ACC112 (cell line): ENCODE measurements at regions not wholly inside any gene's neighbourhood (a gene's known extent, or its start where the extent isn't known, plus 50 kb on each side); places are given as distances from the start of the nearest gene placed in this dataset.

ENCODE experiments used
- H2AFZ ChIP-seq: fragments of 200-600 bp; sonication (generic); one replicate; pipeline ENCODE4 v1.6.0; 2017; ENCODE audit warnings: antibody characterized with exemption, low read length; ENCODE audit not compliant: unreplicated experiment
- H3K27ac ChIP-seq: fragments of 200-600 bp; sonication (generic); 2 replicates; pipeline ENCODE4 v1.5.1; 2014; ENCODE audit warnings: low read depth, mild to moderate bottlenecking, antibody characterized with exemption, low read length, moderate library complexity
- H3K27me3 ChIP-seq: fragments of 200-600 bp; sonication (generic); 2 replicates; pipeline ENCODE4 v1.6.1; 2014; ENCODE audit warnings: mild to moderate bottlenecking, antibody characterized with exemption, low read length, moderate library complexity, mixed read lengths; ENCODE audit not compliant: insufficient read depth
- H3K36me3 ChIP-seq: fragments of 200-600 bp; sonication (generic); 2 replicates; pipeline ENCODE4 v1.6.1; 2016; ENCODE audit warnings: mild to moderate bottlenecking, antibody characterized with exemption, low read length, moderate library complexity, mixed read lengths; ENCODE audit not compliant: insufficient read depth
- H3K4me1 ChIP-seq: fragments of 200-600 bp; sonication (generic); one replicate; pipeline ENCODE4 v1.6.1; 2016; ENCODE audit warnings: low read length, mixed read lengths; ENCODE audit not compliant: insufficient read depth, unreplicated experiment, control insufficient read depth
- H3K4me3 ChIP-seq: fragments of 200-600 bp; sonication (generic); 2 replicates; pipeline ENCODE4 v1.5.1; 2014; ENCODE audit warnings: mild to moderate bottlenecking, low read depth, low read length
- H3K79me2 ChIP-seq: fragments of 200-600 bp; sonication (generic); one replicate; pipeline ENCODE4 v1.6.0; 2016; ENCODE audit warnings: low read length; ENCODE audit not compliant: control insufficient read depth, unreplicated experiment, insufficient read depth

DNA sequence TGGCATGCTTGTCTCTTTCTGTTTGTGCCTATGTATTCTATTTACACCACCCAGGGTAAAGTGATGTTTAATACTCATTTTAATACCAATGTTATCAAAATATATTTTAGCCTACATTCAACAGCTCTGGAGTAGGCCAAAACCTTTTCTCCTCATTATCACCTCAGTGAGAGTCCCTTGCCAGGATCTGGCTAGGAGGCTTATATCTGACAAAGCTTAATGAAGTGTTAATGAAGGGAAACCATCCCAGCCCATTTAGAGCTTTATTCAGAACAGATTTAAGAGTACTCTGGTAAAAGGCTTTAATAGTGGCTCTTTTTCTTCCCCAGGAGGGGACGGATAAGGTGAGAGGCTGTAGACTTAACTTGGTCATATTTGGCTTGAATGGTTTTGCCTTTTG, 137.6 kb downstream of the GRIN2B start:
- no peak overlapping the region for H3K4me3 ChIP-seq
- H3K27me3 ChIP-seq = no peaks in the 10 kb centered on the region
- no peaks in the 10 kb centered on the region for H3K79me2 ChIP-seq
- H3K36me3 ChIP-seq = no peaks in the 10 kb centered on the region
- H3K27ac ChIP-seq = no peak overlapping the region
- H2AFZ ChIP-seq = no peak overlapping the region
- H3K4me1 ChIP-seq = no peaks in the 10 kb centered on the region

DNA sequence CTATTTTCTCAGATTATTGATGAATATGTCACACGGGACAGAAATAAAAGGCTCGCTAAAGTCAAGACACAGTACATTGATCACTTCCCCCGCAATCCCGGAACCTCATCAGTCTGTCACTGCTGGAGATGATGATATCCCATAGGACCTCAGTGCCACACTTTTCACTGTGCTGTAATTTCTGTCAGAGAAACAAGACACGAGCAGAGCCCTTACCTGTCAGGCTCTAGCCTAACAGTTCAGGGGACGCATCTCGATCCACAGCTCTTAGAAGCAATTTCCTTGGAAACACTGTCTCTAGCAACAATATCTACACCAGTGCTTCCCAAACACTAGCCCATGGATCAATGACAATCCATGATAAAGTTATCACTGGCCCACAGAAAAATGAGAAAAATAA, 140.0 kb downstream of the GRIN2B start:
- Histone ChIP-seq H3K4me1 (no peaks in the 10 kb centered on the region), H2AFZ (no peak overlapping the region), H3K27ac (no peak overlapping the region), H3K27me3 (no peaks in the 10 kb centered on the region), H3K79me2 (no peaks in the 10 kb centered on the region), H3K36me3 (no peaks in the 10 kb centered on the region), H3K4me3 (no peak overlapping the region)

DNA sequence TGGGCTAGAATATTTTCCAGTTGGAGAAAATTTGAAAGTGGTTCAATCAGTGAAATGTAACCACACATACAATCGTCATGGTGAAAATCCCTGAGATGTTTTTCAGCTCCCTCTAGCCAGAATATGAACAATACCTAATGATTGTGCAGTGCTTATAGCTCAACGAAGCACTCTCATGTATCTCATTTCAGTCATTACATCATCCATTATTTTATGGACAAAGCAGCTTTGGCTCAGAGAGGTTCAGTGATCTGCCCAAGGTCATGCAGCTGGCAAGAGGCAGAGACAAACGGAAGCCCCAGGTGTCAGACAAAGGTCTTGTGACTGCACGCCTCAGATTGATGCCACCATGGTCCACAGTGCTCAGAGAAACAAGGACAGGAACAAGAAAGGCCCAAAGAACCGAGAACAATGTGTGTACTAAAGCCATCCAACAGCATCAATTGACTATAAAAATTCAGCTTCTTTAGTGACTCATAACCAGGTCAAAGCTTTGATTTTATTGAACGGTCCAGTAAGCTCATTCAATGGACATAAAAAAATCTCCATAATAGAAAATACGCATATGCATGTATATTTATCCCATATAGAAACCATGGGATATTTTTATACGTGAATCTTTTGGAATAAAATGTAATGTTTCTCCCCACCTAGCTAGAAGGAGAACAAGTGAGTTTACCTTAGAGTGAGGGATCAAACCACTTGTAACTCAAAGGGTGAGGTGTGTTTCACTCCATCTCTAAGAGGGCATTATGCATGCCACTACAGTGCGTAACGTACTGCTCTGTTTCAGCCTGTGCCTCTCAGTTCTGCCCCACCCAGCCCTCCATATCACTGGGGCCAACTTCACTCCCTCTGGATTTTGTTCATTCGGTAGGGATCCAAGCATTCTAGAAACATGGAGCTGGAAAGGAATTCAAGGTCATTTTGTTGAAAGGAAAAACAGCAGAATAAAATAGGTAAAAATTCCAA, 141.8 kb downstream of the GRIN2B start:
- H3K27me3 ChIP-seq = no peaks in the 10 kb centered on the region
- no peak overlapping the region for H3K4me3 ChIP-seq
- no peaks in the 10 kb centered on the region for H3K79me2 ChIP-seq
- H3K4me1 ChIP-seq = no peaks in the 10 kb centered on the region
- H3K27ac ChIP-seq = no peak overlapping the region
- H3K36me3 ChIP-seq = no peaks in the 10 kb centered on the region
- no peak overlapping the region for H2AFZ ChIP-seq

DNA sequence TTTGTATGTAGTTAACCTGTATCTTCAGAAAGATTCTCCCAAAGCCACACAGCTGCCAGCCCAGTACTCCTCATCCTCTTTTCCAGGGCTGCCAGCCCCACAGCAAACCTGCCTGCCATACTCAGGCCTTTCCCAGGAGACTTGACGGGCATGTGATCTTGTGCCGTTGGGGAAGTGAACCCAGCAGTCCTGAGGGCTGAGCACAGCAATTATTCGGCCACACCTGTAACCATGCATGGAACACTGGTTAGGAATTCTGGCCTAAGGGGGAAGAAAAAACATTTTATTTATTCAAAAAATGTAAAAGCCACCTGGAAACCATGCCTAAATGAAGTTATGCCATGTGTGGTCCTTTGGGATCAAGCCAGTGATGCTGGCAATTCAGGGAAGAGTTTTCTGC, 145.3 kb downstream of the GRIN2B start:
- Histone ChIP-seq H3K4me1 (no peaks in the 10 kb centered on the region), H3K36me3 (no peaks in the 10 kb centered on the region), H3K27me3 (no peaks in the 10 kb centered on the region), H3K79me2 (no peaks in the 10 kb centered on the region), H3K4me3 (no peak overlapping the region), H3K27ac (no peak overlapping the region), H2AFZ (no peak overlapping the region)

- Histone ChIP-seq H3K4me3 (no peak overlapping the region), H3K27ac (no peak overlapping the region), H3K4me1 (no peaks in the 10 kb centered on the region)
These were observed 145.8 kb downstream of the GRIN2B start for GRCh38 chr12:13835652-13836051.

DNA sequence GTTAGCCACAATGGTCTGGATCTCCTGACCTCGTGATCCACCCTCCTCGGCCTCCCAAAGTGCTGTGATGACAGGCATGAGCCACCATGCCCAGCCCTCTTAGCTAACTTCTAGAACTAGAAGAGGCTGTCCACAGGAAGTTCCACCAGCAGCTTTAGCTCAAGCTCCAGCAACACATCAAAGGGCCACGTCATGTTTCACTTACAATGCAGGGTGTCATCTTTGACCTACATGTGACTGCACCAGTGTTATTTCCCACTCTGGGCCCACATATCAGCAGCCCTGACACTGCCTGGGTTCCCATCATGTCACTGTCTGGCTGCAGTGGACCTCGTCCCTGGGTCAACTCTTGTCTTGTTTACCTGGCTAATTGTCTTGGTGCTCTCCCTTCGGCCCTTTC, 147.2 kb downstream of the GRIN2B start:
- H3K36me3 ChIP-seq = no peaks in the 10 kb centered on the region
- no peaks in the 10 kb centered on the region for H3K79me2 ChIP-seq

More at GRCh38 chr12:13835652-13836051, 145.8 kb downstream of the GRIN2B start:
- Histone ChIP-seq H3K27me3 (no peaks in the 10 kb centered on the region), H3K36me3 (no peaks in the 10 kb centered on the region), H2AFZ (no peak overlapping the region), H3K79me2 (no peaks in the 10 kb centered on the region)

GRCh38 chr12:13817131-13817530, 164.3 kb downstream of the GRIN2B start:
- Histone ChIP-seq H3K4me3 (no peak overlapping the region), H2AFZ (no peak overlapping the region), H3K27ac (no peak overlapping the region), H3K4me1 (no peaks in the 10 kb centered on the region), H3K27me3 (no peaks in the 10 kb centered on the region), H3K36me3 (no peaks in the 10 kb centered on the region), H3K79me2 (no peaks in the 10 kb centered on the region)

More for the DNA sequence above, 147.2 kb downstream of the GRIN2B start:
- H2AFZ ChIP-seq = no peak overlapping the region
- no peak overlapping the region for H3K27ac ChIP-seq
- H3K4me1 ChIP-seq = no peaks in the 10 kb centered on the region
- H3K27me3 ChIP-seq = no peaks in the 10 kb centered on the region
- H3K4me3 ChIP-seq = no peak overlapping the region

GRCh38 chr12:13816394-13816793, 165.0 kb downstream of the GRIN2B start:
- Histone ChIP-seq H2AFZ (no peak overlapping the region), H3K4me3 (no peak overlapping the region), H3K27me3 (no peaks in the 10 kb centered on the region), H3K4me1 (no peaks in the 10 kb centered on the region), H3K79me2 (no peaks in the 10 kb centered on the region), H3K27ac (no peak overlapping the region), H3K36me3 (no peaks in the 10 kb centered on the region)

GRCh38 chr12:13812168-13812567, 169.2 kb downstream of the GRIN2B start:
- Histone ChIP-seq H3K79me2 (no peaks in the 10 kb centered on the region), H3K27ac (no peak overlapping the region), H3K27me3 (no peaks in the 10 kb centered on the region), H3K36me3 (no peaks in the 10 kb centered on the region), H3K4me3 (no peak overlapping the region), H3K4me1 (no peaks in the 10 kb centered on the region), H2AFZ (no peak overlapping the region)

- Histone ChIP-seq H3K27me3 (no peaks in the 10 kb centered on the region), H3K36me3 (no peaks in the 10 kb centered on the region)
These were observed 170.3 kb downstream of the GRIN2B start for GRCh38 chr12:13811061-13811460.

DNA sequence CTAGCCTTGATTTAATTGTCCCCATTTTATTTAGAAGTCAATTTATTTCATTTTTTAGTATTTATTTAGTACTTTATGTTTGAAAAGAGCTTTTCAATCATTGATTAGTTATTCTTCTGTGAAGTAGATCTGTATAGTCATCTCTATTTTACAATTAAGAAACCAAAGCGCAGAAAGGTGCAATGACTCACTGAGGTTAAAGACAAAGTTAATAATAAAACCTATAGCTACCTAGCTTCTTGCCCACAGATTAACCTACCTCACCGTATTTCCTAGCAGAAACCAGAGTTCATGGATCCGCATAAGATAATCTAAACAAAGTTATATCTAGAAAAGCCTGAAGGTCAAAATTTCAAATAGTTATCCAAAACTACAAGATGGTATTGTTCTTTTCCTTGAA, 176.4 kb downstream of the GRIN2B start:
- Histone ChIP-seq H3K79me2 (no peaks in the 10 kb centered on the region), H3K36me3 (no peaks in the 10 kb centered on the region), H3K27ac (no peak overlapping the region), H3K27me3 (no peaks in the 10 kb centered on the region), H3K4me3 (no peak overlapping the region), H2AFZ (no peak overlapping the region), H3K4me1 (no peaks in the 10 kb centered on the region)

More at GRCh38 chr12:13811061-13811460, 170.3 kb downstream of the GRIN2B start:
- Histone ChIP-seq H2AFZ (no peak overlapping the region), H3K4me3 (no peak overlapping the region), H3K27ac (no peak overlapping the region), H3K79me2 (no peaks in the 10 kb centered on the region), H3K4me1 (no peaks in the 10 kb centered on the region)
